BLaER1 (cell line): ENCODE measurements at regions not wholly inside any gene's neighbourhood (a gene's known extent, or its start where the extent isn't known, plus 50 kb on each side); places are given as distances from the start of the nearest gene placed in this dataset.

Experiments used
- H3K27ac ChIP-seq: shearing (Covaris generic); formaldehyde crosslinking; 2 replicates; pipeline ENCODE4 v1.8.1; 2022
- H3K27me3 ChIP-seq: shearing (Covaris generic); formaldehyde crosslinking; 2 replicates; pipeline ENCODE4 v1.8.1; 2022
- H3K36me3 ChIP-seq: shearing (Covaris generic); formaldehyde crosslinking; 2 replicates; pipeline ENCODE4 v1.8.1; 2022
- H3K4me1 ChIP-seq: shearing (Covaris generic); formaldehyde crosslinking; 2 replicates; pipeline ENCODE4 v1.8.1; 2022
- H3K4me2 ChIP-seq: shearing (Covaris generic); formaldehyde crosslinking; 2 replicates; pipeline ENCODE4 v1.8.1; 2022
- H3K4me3 ChIP-seq: shearing (Covaris generic); formaldehyde crosslinking; 2 replicates; pipeline ENCODE4 v1.8.1; 2022
- H3K9ac ChIP-seq: shearing (Covaris generic); formaldehyde crosslinking; 2 replicates; pipeline ENCODE4 v1.8.1; 2022
- H3K9me3 ChIP-seq: shearing (Covaris generic); formaldehyde crosslinking; 2 replicates; pipeline ENCODE4 v1.8.1; 2022
- H4K20me1 ChIP-seq: shearing (Covaris generic); formaldehyde crosslinking; 2 replicates; pipeline ENCODE4 v1.8.1; 2022
- Cebpa-rat ChIP-seq: shearing (Covaris generic); IDR thresholded peaks from 2 replicates; pipeline ENCODE4 v1.8.1; 2022

DNA sequence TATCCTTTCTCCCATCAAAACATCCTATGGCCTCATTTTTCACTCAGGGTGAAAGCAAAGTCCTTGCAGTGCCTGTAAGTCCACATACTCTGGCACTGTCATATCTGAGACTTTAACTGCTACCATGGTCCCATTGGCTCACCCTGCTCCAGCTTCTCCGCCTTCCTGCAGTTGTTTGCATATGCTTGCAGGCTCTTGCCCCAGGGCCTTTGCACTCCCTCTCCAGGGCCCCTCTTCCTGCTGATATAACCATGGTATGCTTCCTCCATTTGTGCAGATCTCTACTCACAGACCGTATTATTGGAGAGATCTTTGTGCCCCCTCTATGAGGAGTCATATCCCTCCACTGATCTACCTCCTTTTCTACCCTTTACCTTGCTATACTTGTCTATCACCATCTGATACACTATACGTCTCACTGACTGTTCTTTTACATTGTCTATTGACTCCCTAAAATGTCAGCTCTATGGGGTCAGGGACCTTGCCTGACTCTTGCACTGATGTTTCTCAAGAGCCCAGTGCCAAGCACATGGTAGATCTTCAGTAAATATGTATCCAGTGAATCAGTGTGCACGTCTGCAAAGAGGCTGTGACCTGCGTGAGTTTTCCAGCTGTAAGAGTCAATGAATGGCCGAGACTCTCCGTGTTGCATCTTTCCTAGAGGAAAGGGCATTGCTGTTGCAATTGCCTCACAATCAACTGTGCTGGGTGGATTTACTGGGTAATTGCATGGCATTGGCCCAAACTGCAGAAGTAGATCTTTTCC lies 81.7 kb upstream of the CPEB4 start:
- Histone ChIP-seq H3K27ac (no peak overlapping the region), H3K4me3 (no peak overlapping the region)

DNA sequence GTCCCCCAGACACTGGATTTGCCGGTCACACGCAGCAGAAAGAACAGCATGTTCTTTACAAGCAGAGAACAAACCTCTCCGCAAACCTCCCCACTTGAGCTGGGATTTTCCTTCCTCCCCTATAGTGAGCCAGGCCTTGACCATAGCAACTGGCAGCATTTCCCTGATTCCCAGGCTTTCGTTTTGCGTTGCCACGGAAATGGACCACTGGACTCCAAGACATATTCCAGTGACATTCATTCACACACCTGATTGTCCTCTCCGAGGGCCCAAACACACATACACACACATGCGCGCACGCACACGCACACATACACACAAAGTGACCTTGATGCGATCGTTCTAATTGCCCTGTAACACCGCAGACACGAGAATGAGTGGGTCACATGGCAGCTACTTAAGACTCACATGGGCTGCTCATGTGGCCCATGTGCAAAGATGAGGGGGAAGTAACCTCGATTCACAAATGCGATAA lies 80.9 kb upstream of the CPEB4 start:
- H3K9ac ChIP-seq = no peak overlapping the region
- no peaks in the 10 kb centered on the region for H3K36me3 ChIP-seq
- no peaks in the 10 kb centered on the region for H4K20me1 ChIP-seq
- no peak overlapping the region for H3K4me3 ChIP-seq
- no peaks in the 10 kb centered on the region for H3K27me3 ChIP-seq
- H3K4me2 ChIP-seq = no peak overlapping the region
- H3K9me3 ChIP-seq = peaks cover 15% of the 10 kb centered on the region
- H3K27ac ChIP-seq = no peak overlapping the region
- H3K4me1 ChIP-seq = peaks cover 20% of the 10 kb centered on the region
- TF ChIP-seq Cebpa-rat = no peak

More for the DNA sequence above, 81.7 kb upstream of the CPEB4 start:
- peaks cover 15% of the 10 kb centered on the region for H3K9me3 ChIP-seq
- H3K4me1 ChIP-seq = peaks cover 20% of the 10 kb centered on the region
- no peak for TF ChIP-seq Cebpa-rat
- H3K4me2 ChIP-seq = no peak overlapping the region
- no peaks in the 10 kb centered on the region for H3K27me3 ChIP-seq
- H4K20me1 ChIP-seq = no peaks in the 10 kb centered on the region
- H3K36me3 ChIP-seq = no peaks in the 10 kb centered on the region
- H3K9ac ChIP-seq = no peak overlapping the region

DNA sequence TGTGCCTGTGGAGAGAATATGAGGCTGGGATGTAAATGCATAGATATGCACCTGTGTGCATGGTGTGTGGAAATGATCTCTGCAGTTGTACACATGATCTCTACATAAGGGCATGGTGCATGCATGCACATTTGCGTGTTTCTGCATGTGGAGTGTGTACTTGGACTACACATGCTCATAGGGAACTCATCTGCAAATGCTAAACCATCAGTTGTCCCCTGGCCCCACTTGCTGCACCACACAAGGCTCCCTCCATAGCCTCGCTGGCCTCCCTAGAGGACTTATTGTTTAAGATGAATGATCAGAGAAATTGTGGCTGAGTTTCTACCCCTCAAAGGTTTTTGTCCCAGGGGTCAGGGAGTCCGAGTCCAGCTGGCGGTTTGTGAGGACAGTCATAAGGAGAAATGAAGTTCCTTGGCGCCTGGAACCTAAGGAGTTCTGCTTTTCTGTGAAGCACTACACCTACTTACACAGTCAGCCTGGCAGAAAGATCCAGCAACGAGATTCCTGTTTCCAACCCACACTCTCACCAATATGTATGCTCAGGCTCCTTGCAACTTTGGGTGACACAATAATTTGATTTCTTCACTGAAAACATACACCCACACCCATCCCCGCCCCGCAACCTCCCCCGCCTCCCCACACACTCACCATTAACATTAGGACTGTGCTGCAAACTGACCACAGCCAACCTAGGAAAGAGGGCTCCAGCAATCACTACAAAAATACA lies 79.9 kb upstream of the CPEB4 start:
- TF ChIP-seq Cebpa-rat = no peak
- Histone ChIP-seq H3K27ac (no peak overlapping the region), H3K9ac (no peak overlapping the region)

DNA sequence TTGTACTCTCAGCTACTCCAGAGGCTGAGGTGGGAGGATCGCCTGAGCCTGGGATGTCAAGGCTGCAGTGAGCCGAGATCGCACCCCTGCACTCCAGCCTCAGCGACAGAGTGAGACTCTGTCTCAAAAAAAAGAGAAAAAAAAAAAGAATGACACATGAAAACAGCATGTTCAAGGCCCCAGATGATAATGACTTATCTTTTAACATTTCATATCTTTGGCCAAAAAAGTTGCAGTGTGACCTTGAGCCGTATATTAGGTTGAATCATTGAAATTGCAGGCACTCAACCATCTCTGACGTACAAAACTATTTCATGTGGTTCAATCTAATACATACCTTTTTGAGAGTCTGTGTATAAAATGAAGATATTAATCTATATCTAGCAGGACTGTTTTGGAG lies 79.1 kb upstream of the CPEB4 start:
- Histone ChIP-seq H3K9me3 (peaks cover 19% of the 10 kb centered on the region), H3K36me3 (no peaks in the 10 kb centered on the region), H3K27me3 (no peaks in the 10 kb centered on the region), H4K20me1 (no peaks in the 10 kb centered on the region), H3K4me3 (no peak overlapping the region), H3K9ac (no peak overlapping the region), H3K4me1 (peaks cover 20% of the 10 kb centered on the region), H3K27ac (no peak overlapping the region), H3K4me2 (no peak overlapping the region)
- TF ChIP-seq Cebpa-rat = no peak

More for the DNA sequence above, 79.9 kb upstream of the CPEB4 start:
- H3K36me3 ChIP-seq = no peaks in the 10 kb centered on the region
- no peaks in the 10 kb centered on the region for H3K27me3 ChIP-seq
- H3K4me3 ChIP-seq = no peak overlapping the region
- H3K4me1 ChIP-seq = peaks cover 20% of the 10 kb centered on the region
- H3K4me2 ChIP-seq = peak overlapping the region; percentile 49
- peaks cover 20% of the 10 kb centered on the region for H3K9me3 ChIP-seq
- H4K20me1 ChIP-seq = no peaks in the 10 kb centered on the region

DNA sequence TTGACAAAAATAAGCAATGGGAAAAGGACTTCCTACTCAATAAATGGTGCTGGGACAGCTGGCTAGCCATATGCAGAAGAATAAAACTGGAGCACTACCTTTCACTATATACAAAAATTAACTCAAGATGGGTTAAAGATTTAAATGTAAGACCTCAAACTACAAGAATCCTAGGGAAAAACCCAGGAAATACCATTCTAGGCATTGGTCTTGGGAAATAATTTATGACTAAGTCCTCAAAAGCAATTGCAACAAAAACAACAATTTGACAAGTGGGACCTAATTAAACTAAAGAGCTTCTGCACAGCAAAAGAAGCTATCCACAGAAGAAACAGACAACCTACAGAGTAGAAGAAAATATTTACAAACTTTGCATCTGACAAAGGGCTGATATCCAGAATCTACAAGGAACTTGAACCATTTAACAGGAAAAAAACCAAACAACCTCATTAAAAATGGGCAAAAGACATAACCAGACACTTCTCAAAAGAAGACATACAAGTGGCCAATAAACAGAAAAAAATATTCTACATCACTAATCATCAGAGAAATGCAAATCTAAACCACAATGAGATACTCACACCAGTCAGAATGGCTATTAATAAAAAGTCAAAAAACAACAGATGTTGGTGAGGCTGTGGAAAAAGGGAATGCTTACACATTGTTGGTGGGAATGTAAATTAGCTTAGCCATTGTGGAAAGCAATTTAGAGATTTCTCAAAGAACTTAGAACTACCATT lies 75.2 kb upstream of the CPEB4 start:
- H4K20me1 ChIP-seq = no peaks in the 10 kb centered on the region
- H3K9me3 ChIP-seq = peaks cover 5% of the 10 kb centered on the region; the same call in 1 of the 2 replicates
- H3K9ac ChIP-seq = no peak overlapping the region
- H3K27me3 ChIP-seq = no peaks in the 10 kb centered on the region
- H3K27ac ChIP-seq = no peak overlapping the region
- H3K4me1 ChIP-seq = peaks cover 28% of the 10 kb centered on the region
- no peaks in the 10 kb centered on the region for H3K36me3 ChIP-seq
- TF ChIP-seq Cebpa-rat = no peak
- H3K4me2 ChIP-seq = no peak overlapping the region
- no peak overlapping the region for H3K4me3 ChIP-seq

DNA sequence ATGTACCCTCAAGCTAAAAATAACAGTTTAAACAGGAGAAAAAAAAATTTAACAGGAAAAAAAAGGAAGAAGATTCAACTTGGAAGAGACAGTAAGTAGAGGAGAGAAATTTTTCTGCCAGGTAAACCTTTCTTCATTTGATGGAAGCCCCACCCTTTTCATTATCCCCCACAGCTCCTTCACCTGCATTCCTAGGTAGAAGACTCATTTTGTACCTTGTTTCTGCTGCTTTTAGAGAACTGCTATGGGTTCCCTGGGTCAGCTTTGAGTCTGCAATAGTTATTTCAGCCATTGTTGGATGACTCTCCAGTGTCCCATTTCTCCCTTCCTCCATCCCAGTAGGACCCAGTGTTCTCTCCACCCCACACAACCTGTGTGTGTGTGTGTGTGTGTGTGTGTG lies 74.1 kb upstream of the CPEB4 start:
- no peak for TF ChIP-seq Cebpa-rat
- Histone ChIP-seq H3K36me3 (no peaks in the 10 kb centered on the region), H4K20me1 (no peaks in the 10 kb centered on the region), H3K27me3 (no peaks in the 10 kb centered on the region), H3K27ac (no peak overlapping the region), H3K9ac (no peak overlapping the region), H3K4me2 (no peak overlapping the region), H3K9me3 (peaks cover 11% of the 10 kb centered on the region), H3K4me1 (peaks cover 25% of the 10 kb centered on the region), H3K4me3 (no peak overlapping the region)

DNA sequence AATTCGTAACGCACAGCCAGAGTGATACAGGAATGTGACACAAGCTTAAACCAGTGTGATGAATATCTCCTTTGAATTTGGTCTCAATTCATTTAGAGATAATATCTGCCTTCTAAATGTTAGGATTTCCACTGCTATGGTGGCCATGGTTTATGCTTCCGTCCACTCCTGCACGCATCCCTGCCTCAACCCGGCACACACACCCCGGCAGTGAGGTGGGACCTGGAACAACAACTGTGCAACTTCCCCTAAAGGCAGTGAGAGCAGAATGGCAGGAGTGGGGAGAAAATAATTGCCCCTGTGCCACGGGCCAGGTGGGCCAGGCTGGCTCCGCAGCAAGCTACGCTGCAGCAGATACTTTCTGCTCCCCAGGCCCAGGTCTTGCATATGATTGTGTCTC lies 72.6 kb upstream of the CPEB4 start:
- no peak for TF ChIP-seq Cebpa-rat
- Histone ChIP-seq H3K4me3 (no peak overlapping the region), H3K27ac (no peak overlapping the region), H3K36me3 (no peaks in the 10 kb centered on the region), H3K9me3 (peaks cover 18% of the 10 kb centered on the region), H3K9ac (no peak overlapping the region), H3K27me3 (no peaks in the 10 kb centered on the region), H4K20me1 (no peaks in the 10 kb centered on the region), H3K4me1 (peaks cover 19% of the 10 kb centered on the region), H3K4me2 (no peak overlapping the region)

DNA sequence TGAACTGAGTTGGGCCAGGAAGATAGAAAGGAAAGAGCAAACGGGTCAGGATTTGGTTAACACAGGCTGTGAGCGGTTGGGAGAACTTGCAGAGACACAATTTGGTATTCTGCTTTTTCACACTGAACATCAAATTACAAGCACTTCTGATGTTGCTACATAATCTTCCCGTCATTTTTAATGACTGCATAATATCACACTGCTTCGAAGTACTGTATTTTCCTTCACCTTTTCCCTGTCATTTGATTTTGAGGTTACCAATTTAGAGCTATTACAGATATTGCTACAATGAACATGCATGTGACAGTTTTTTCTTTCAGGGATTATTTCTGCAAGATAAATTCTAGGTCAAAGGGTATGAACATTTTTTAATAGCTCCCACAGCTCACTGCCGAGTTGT lies 71.4 kb upstream of the CPEB4 start:
- Histone ChIP-seq H3K4me1 (peaks cover 30% of the 10 kb centered on the region), H3K4me3 (no peak overlapping the region), H3K27ac (no peak overlapping the region), H3K9me3 (peaks cover 18% of the 10 kb centered on the region), H3K36me3 (no peaks in the 10 kb centered on the region), H4K20me1 (no peaks in the 10 kb centered on the region), H3K27me3 (no peaks in the 10 kb centered on the region), H3K9ac (no peak overlapping the region), H3K4me2 (no peak overlapping the region)
- no peak for TF ChIP-seq Cebpa-rat

DNA sequence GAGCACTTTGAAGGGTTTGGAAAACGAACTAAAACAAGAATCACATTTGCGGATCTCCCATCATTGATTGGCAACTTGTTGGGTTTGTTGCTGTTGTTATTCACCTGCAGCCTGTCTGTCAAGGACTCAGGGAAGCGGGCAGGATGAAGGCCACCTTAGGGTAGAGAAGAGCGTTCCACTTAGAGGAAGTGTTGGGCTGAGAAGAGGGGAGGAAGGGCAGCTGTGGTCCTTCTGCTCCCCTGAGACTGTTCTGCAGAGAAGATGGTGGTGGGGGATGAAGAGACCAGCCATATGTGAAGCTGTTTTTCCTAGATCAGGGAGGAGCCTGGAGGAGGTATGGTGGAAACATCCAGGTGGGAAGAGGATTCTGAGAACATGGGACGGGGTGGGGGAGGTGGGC lies 70.6 kb upstream of the CPEB4 start:
- peaks cover 32% of the 10 kb centered on the region for H3K4me1 ChIP-seq
- H3K4me2 ChIP-seq = peak overlapping the region; percentile 66
- H3K9ac ChIP-seq = no peak overlapping the region
- TF ChIP-seq Cebpa-rat = no peak
- H3K27ac ChIP-seq = no peak overlapping the region
- H3K4me3 ChIP-seq = no peak overlapping the region
- no peaks in the 10 kb centered on the region for H4K20me1 ChIP-seq
- peaks cover 14% of the 10 kb centered on the region for H3K9me3 ChIP-seq
- no peaks in the 10 kb centered on the region for H3K27me3 ChIP-seq
- H3K36me3 ChIP-seq = no peaks in the 10 kb centered on the region
